DMS79 treated with DMSO at 0.1 percent for 48 hours (cell line): ENCODE measurements at regions not wholly inside any gene's neighbourhood (a gene's known extent, or its start where the extent isn't known, plus 50 kb on each side); places are given as distances from the start of the nearest gene placed in this dataset.
"Not testable (repeated sequence)": the region's sequence is repeated elsewhere in the genome, so short reads cannot be mapped to it uniquely, and the experiment has no call there.

Experiments
- DNase-seq: peaks from one replicate; lab custom pipeline; 2025; lab: John Stamatoyannopoulos, UW

- DNase-seq, result no peak
Measured at GRCh38 chr13:44054525-44054924, 174.8 kb downstream of the LACC1 start.

GRCh38 chr13:44055681-44056080 is 176.0 kb downstream of the LACC1 start:
- not testable (repeated sequence) for DNase-seq

GRCh38 chr13:44058067-44058466 is 178.4 kb downstream of the LACC1 start:
- DNase-seq, result no peak

DNA sequence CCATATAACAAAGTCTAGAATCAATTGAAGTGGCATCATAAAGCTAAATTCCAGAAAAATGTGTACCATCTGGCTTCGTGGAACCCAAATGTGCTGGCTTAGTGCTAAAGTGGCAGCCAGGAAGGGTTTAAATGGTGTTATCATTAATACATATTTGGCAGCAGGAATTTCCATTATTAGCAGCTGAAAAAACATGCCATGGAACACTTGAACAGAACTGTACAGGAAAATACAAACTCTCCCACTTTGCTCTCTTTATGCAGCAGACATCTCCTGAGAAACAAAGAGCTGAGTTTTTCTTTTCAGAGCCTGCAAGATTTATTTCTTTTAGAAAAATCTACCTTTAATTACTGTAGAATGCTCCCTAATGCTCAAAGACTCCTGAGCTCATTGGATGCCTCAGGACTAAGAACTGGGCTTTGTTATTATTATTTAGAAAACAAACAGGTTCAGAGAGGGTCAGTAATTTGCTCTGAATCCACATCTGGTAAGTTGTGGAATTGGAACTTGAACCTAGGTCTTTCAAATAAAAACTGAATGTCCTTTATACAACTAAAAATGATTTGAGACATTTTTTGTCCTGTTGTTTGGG is 179.0 kb downstream of the LACC1 start:
- no peak for DNase-seq

- no peak for DNase-seq
Measured at GRCh38 chr13:44061876-44062275, 182.2 kb downstream of the LACC1 start.

GRCh38 chr13:44063467-44063866 is 183.8 kb downstream of the LACC1 start:
- DNase-seq, result no peak

DNA sequence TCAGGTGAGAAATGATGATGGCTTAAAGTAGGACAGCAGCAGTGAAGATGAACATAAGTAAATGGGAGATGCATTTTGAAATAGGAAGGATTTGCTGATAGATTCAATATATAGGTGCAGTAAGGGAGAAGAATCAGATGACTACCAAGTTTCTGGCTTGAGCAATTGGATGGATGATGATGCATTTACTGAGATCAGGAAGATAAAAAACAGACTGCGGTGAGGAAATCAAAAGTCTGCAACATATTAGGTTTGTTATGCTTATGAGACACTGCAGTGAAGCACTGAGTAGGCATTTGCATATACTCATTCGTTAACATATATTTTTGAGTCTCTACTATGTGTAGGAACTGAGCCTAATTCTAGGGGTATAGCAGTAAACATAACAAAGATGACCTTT is 184.2 kb downstream of the LACC1 start:
- no peak for DNase-seq

DNA sequence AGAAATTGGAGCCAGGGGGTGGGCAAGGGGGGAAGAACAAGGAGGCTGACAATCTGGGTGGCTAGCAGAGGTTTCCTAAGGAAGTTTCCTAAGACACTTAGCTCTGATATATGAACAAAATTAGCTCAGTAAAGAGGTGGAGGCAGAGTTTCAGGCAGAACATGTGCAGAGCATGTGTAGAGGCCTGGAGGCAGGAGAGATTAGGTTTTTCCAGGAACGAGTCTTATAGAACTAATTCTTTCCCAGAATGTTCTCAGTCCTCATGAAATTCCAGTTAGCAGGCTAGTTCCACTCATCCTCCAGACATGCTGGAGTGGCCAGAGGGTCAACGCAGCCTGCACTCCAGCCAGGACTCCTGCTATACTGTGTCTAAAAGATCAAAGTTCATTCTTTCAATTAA is 184.7 kb downstream of the LACC1 start:
- DNase-seq, result no peak

- no peak for DNase-seq
Measured at GRCh38 chr13:44068169-44068568, 188.5 kb downstream of the LACC1 start.

- DNase-seq, result no peak
Measured at GRCh38 chr13:44068737-44069136, 189.0 kb downstream of the LACC1 start.

DNA sequence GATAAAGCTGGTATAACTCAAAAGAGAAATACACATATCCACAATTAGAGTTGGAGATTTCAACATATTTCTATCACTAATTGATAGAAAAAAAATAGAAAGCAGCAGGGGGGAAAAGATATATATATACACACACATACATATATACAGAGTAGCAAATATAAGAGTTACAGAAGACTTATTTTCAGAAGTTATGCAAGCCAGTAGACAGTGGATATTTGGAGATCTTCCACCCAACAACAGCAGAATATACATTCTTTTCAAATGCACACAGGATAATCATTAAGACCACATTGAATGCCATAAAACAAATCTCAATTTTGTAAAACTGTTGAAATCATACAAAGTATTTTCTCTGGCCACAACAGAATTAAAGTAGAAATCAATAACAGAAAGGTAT is 192.8 kb downstream of the LACC1 start:
- no peak for DNase-seq

- no peak for DNase-seq
Measured at GRCh38 chr13:44074611-44075010, 194.9 kb downstream of the LACC1 start.

GRCh38 chr13:44075113-44075512 is 195.4 kb downstream of the LACC1 start:
- DNase-seq, result no peak

DNA sequence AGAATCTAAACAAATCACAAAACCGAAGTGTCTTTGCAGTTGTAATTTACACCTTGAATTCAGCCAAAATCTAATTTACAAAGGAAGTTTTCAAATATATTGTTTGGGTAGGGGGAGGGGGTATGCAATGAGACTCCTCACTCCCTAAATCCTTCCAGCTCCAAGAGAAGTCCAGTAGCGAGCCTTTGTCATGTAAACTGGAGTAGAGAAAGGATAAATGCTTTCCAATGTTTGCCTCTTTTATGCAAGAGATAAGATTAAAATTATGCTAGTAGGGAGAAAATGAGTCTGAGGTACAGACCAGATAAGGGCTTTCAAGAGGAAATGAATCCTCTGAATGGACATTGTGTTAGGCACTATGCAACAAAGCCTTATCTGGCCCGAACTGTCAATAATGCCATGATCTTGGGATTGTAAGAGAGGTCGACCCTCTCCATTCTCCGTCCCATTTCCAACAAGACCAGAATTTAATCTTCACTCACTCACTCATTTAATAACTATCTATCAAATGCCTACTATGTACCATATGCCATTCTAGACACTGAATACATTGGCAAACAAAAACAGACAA is 199.2 kb downstream of the LACC1 start:
- DNase-seq, result no peak

- DNase-seq, result no peak
Measured at GRCh38 chr13:44079413-44080205, 199.9 kb downstream of the LACC1 start.

GRCh38 chr13:44084146-44084545 is 204.4 kb downstream of the LACC1 start:
- no peak for DNase-seq

GRCh38 chr13:44086389-44086788 is 206.7 kb downstream of the LACC1 start:
- DNase-seq, result no peak

GRCh38 chr13:44088411-44088810 is 208.7 kb downstream of the LACC1 start:
- DNase-seq, result no peak

GRCh38 chr13:44088991-44089413 is 209.3 kb downstream of the LACC1 start:
- DNase-seq, result no peak

DNA sequence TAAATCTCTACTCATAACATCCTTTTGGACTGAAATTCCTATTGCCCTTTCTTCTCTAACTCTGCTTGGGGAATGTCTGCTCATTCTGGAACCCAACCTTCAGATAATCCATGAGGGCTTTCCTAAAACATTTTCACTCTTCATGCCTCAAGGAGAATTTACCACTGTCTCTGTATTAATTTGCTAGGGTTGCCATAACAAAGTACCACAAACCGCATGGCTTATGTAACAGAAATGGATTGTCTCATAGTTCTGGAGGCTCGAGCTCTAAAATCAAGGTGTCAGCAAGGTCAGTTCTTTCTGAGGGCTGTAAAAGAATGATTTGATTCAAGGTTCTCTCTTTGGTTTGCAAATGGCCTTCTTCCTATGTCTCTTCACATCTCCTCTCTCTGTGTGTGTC is 209.7 kb downstream of the LACC1 start:
- DNase-seq, result no peak

DNA sequence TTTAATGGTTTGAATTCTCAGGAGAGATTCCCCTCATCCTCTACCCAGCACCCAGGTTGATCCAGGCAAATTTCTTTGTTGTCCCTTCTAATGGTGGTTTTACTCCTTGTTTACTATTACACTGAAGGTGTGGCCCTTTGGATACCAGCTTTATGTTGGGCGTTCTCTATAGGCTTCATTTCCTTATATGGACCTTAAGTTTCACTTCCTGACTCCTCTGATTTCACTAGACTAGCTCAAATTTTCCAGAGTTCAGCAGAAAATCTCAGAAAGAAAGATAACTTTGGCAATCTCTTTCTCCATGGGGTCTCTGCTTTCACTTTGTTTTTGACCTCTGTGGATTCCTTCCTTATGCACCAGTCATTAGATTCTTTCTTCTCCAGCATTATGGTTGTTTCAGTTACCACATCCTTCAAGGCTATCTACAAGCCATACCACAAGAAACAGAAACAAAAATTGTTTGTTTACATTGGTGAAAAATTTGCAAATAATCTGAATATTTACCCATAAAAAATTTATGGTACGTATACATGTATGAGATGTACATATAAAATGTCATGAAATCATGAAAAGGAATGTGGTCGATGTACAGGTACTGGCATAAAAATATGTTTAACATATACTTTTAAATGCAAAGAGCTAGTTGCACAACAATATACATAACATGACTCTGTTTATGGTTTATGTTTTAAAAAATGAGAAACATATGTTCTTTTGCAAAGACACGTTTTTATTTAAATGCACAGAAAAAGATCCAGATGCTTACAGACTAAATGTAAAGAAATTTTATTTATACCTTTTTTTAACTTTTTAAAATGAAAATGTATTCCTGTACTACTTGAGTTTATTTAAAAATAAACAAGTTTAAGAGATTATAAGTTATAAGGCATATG is 212.6 kb downstream of the LACC1 start:
- no peak for DNase-seq
